ENCODE measurements at regions not wholly inside any gene's neighbourhood (a gene's known extent, or its start where the extent isn't known, plus 50 kb on each side); places are given as distances from the start of the nearest gene placed in this dataset.

DNA sequence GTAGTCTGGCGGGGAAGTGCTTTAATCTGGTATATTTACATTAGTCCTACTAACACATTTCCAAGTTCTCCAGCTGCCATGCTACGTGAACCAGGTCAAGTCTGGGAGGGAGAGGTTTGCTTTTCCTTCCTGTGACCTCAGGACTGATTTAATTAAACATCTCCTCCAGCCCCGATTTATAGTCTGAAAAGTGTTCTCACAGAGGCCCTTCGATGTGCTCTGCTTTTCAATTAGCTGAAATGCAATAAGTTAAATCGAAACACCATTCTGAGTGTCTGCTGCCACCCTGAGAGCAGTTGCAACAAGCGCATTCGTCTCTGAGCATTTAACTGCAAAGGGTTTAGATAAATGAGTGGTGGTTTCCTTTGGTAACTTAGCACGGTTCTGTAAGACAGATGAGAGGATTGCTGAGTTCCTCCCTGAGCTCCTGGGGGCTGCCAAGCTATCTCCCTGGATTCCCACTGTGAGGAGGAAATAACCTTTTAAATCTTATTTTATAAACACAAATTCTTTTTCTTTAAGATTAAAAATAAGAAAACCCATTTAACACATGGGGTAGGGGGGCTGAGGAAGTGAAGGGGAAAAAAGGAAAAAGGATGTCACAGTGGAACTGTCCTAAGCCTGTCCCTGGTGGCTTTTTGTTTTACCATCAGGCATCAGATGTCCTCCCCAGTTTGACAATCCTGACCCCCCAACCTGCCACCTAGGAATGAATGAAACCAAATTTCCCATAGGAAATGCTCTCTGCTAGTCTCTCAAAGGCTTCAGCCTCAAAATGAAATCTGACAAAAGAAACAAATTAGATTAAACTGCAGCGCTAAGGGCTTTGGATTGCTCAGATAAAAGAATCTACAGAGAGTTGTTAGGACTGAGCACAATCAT lies 56.5 kb upstream of the CREB1 start:
- in situ Hi-C loops (cut with MboI; ENCODE audit: low sequenced_read_pairs) (loop anchor here (5.0 to 10.0 kb wide), 4 partner anchors 311 to 778 kb away; no protein-coding TSS in a partner anchor), dilution Hi-C loops (cut with HindIII; ENCODE audit: low sequenced_read_pairs, unreplicated experiment) (no loop called here), intact Hi-C loops (cut with micrococcal nuclease) (loop anchor here (1.0 to 5.0 kb wide), 8 partner anchors 139 to 673 kb away; no protein-coding TSS in a partner anchor)
- H3K9ac ChIP-seq (ENCODE audit: low read depth, low read length) = peak overlapping the region; percentile 31
- no peaks in the 10 kb centered on the region for H3K27me3 ChIP-seq (ENCODE audit: control insufficient read depth, insufficient read depth, low read length)
- ChIA-PET POLR2A (ENCODE audit: unreplicated experiment) (interaction anchor here (0.6 to 1.9 kb wide), 4 partner anchors 57 to 489 kb away, joined by 3 to 10 read pairs (median 6); partner anchors contain the start of gene KLF7), CTCF (interaction anchor here (0.5 to 3.0 kb wide), 25 partner anchors 11 to 672 kb away, joined by 3 to 18 read pairs (median 3); no protein-coding TSS in a partner anchor)
- no peaks in the 10 kb centered on the region; the same call in 1 of the 2 replicates for H3K9me1 ChIP-seq (ENCODE audit: insufficient read depth, low read length)
- H3K36me3 ChIP-seq (ENCODE audit: control insufficient read depth, insufficient read depth, low read length) = no peaks in the 10 kb centered on the region
- peak overlapping the region; percentile 90 for H3K4ac ChIP-seq (ENCODE audit: low read depth, low read length)
- H3K9me3 ChIP-seq (ENCODE audit: control insufficient read depth, insufficient read depth, low read length) = no peaks in the 10 kb centered on the region
- H2AFZ ChIP-seq (replicated peaks; ENCODE audit: low read length, poor library complexity) = peak overlapping the region; percentile 85
- TF ChIP-seq SMC3 (IDR thresholded peaks at IDR 0.05; ENCODE audit: low read depth, low read length) (peak; percentile 96), CEBPB (IDR thresholded peaks at IDR 0.05; ENCODE audit: low read depth, low read length) (peak; percentile 23; the same call in 1 of the 2 replicates), RAD21 (IDR thresholded peaks at IDR 0.05; ENCODE audit: low read length) (peak; percentile 98)
- TF ChIP-seq, protein P1, sequence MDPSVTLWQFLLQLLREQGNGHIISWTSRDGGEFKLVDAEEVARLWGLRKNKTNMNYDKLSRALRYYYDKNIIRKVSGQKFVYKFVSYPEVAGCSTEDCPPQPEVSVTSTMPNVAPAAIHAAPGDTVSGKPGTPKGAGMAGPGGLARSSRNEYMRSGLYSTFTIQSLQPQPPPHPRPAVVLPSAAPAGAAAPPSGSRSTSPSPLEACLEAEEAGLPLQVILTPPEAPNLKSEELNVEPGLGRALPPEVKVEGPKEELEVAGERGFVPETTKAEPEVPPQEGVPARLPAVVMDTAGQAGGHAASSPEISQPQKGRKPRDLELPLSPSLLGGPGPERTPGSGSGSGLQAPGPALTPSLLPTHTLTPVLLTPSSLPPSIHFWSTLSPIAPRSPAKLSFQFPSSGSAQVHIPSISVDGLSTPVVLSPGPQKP (IDR thresholded peaks at IDR 0.05; ENCODE audit: borderline replicate concordance, low read depth, low read length) = no peak
- TF ChIP-seq, protein P2, sequence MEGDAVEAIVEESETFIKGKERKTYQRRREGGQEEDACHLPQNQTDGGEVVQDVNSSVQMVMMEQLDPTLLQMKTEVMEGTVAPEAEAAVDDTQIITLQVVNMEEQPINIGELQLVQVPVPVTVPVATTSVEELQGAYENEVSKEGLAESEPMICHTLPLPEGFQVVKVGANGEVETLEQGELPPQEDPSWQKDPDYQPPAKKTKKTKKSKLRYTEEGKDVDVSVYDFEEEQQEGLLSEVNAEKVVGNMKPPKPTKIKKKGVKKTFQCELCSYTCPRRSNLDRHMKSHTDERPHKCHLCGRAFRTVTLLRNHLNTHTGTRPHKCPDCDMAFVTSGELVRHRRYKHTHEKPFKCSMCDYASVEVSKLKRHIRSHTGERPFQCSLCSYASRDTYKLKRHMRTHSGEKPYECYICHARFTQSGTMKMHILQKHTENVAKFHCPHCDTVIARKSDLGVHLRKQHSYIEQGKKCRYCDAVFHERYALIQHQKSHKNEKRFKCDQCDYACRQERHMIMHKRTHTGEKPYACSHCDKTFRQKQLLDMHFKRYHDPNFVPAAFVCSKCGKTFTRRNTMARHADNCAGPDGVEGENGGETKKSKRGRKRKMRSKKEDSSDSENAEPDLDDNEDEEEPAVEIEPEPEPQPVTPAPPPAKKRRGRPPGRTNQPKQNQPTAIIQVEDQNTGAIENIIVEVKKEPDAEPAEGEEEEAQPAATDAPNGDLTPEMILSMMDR (conservative IDR thresholded peaks at IDR 0.05; ENCODE audit: low read depth, low read length) = peak; percentile 92
- peak overlapping the region; percentile 86 for H3K4me2 ChIP-seq (ENCODE audit: low read depth, low read length)
- H3K56ac ChIP-seq (ENCODE audit: extremely low read depth, insufficient read depth, low read length) = peak overlapping the region; percentile 67; the same call in 1 of the 2 replicates
- H3K79me1 ChIP-seq (ENCODE audit: low read depth in 1 of 2, low read length in 2 of 2) = peaks cover 0 to 13% of the 10 kb centered on the region in 2 experiments; a peak in 1 of 4 replicates
- H2AK9ac ChIP-seq (replicated peaks; ENCODE audit: low read depth, low read length, poor library complexity) = no peak overlapping the region
- DNase-seq (peak; percentile 88), ATAC-seq (ENCODE audit: low read depth) (peak; percentile 83)
- peak overlapping the region; percentile 95 for H2BK20ac ChIP-seq (ENCODE audit: low read depth, low read length)
- H4K20me1 ChIP-seq (ENCODE audit: insufficient read depth, low read length) = no peaks in the 10 kb centered on the region
- H3K4me1 ChIP-seq (ENCODE audit: control insufficient read depth, insufficient read depth, low read length) = peaks cover 7% of the 10 kb centered on the region
- H2BK120ac ChIP-seq (ENCODE audit: low read depth, low read length) = peak overlapping the region; percentile 95
- peak overlapping the region; percentile 53 for H2AK5ac ChIP-seq (ENCODE audit: low read depth, low read length)
- peak overlapping the region; percentile 62 for H3K27ac ChIP-seq (ENCODE audit: insufficient read depth, low read length)
- H4K8ac ChIP-seq (ENCODE audit: low read depth in 2 of 2, low read length in 2 of 2) = peak overlapping the region; percentile 3 to 95; a peak in 3 of 4 replicates
- BruUV-seq (replicated peaks) = no TSS peak
- H4K91ac ChIP-seq (ENCODE audit: insufficient read depth, low read depth, low read length) = peak overlapping the region; percentile 85
- peak overlapping the region; percentile 64; the same call in 2 of the 3 replicates for H2BK15ac ChIP-seq (ENCODE audit: low read depth, low read length)
- peak overlapping the region; percentile 90 for H3K18ac ChIP-seq (ENCODE audit: low read depth, low read length)
- H2BK5ac ChIP-seq (ENCODE audit: low read depth, low read length, poor library complexity, severe bottlenecking) = peak overlapping the region; percentile 89
- peak overlapping the region; percentile 94 for H3K14ac ChIP-seq (replicated peaks; ENCODE audit: low read depth, low read length)
- WGBS, 2 experiments (ENCODE audit: extremely low coverage in 2 of 2, insufficient read length in 1 of 2) = 0% methylated on average over 2 of the region's 9 CpGs; no CpG with 5 or more reads in 1 of the 2 experiments
- peak overlapping the region; percentile 14; the same call in 1 of the 2 replicates for H3K4me3 ChIP-seq (ENCODE audit: insufficient read depth, low read depth, low read length)
- peak overlapping the region; percentile 77 for H4K5ac ChIP-seq (ENCODE audit: low read depth, low read length)
- peak overlapping the region; percentile 72; the same call in 1 of the 2 replicates for H3K23ac ChIP-seq (ENCODE audit: low read depth, low read length)

All from IMR-90 (cell line).